ENCODE measurements at regions not wholly inside any gene's neighbourhood (a gene's known extent, or its start where the extent isn't known, plus 50 kb on each side); places are given as distances from the start of the nearest gene placed in this dataset.

DNA sequence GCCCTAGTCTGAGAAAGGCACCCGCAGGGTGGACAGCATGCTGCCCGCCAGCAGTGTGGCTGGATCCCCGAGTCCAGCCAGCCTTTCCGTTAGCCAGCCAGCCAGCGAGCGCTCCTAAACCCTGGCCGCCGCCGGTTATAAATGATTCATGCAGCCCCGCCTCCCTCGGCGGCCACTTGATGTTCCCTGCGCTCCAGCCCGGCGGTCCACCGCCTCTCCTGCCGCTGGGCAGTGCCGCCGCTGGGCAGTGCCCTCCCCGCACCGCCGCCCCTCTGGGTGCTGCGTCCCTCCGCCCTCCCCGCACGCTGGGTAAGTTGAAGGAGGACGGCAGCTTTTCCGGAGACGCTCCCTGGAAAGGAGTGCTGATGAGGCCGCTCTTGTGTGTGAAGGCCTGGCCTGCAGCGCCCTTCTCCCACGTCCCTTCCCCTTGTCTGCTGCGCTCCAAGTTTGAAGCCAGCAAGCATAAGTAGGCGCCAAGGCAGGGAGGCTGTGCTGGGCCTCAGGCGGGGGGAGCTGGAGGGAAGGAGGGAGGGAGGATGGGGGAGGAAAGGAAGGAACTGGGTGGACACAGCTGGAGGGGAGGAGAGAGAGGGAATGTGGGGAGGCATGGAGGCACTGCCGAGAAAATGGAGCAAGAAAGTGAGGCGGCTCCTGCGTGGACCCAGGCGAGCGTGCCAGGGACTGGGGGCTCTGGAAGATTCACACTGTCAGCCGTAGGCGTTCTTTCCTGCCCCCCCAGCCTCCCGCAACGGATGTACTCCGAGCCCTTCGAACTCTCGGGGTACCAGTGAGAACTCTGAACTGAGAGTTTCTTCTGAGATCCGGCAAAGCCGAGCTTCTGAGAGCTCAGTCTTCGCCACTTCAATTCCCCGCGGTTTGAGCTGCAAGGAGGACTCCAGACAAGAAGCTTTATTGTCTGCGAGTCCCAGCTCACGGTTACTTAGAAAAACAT is 131.9 kb downstream of the GLI2 start:
- no peak for DNase-seq

DNA sequence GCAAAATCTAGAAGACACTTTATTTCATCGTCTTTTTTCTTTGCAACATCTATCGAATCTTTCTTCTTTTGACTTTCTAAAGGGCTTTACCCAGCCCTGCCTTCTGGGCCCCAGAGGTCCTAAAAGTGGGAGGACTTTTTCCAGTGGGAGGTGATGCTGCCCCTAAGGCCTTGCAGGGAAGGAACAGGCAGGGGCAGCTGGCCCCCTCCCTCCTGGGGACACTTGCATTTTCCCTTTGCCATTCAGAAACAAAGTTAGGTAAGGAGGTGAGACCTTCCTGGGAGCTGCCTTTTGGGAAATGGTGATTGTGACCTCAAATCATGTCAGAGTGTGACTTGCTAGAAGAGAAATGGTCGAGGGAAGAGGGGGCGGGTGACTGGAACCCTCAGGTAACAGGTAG is 132.7 kb downstream of the GLI2 start:
- DNase-seq: no peak

DNA sequence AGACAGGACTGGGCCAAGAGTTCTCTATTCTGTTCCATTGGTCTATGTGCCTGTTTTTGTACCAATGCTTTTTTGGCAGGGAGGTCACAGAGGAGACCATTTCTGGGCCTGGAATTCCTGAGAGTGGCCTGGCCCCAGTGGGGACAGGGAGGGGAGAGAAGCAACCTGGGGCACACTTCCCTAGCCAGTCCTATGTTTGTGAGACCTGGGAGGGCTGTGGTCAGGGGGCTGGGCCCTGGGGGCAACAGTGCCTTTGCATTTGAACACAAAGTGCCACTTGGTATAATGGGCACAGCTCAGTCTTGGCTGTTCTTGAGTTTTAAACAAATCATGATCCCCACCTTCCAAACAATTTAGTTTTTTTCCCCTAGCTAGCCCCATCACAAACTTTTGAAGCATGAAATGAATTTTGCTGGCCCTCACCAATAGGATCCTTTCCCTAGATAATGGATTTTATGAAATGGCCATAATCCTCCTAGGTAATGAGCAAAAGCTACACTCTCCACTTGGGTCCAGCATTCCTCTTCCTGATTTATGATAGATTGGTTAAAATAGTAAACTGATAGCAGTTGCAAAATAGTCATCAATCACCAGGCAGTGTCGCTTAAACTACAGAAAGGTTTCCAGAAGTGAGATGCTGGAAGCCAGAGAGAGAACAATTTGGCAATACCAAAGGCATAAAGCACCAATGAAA is 133.5 kb downstream of the GLI2 start:
- DNase-seq: no peak

- DNase-seq: no peak
These were observed 134.2 kb downstream of the GLI2 start for GRCh38 chr2:120869730-120870466.

GRCh38 chr2:120870467-120870788 is 134.8 kb downstream of the GLI2 start:
- DNase-seq: no peak

DNA sequence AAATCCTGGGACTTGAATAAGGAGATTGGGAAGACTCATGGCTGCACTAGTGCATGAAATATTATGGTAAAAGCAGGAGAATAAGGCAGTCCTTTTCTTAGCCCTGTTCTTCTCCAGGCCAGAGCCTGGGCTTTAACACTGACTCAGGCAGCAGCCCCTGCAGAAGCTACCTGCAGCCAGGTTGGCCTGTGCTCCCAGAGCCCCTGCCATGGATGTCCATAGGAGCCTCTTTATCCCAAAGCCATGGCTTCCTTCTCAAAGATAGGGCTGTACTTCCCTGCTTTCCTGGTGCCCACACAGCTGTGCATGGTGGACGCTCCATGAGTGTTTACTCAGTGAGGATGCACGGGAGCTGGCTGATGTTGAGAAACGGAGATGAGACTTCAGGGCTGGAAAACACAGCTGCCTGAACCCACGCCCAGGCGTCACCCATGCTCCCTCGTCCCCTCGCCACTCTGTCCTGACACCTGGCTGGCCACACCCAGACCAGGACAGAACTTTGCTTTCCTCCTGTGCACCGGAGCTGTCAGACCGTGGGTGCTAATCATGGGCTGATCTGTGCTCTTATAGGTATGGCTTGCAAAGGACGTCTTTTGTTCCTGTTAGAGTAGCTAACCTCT is 135.5 kb downstream of the GLI2 start:
- DNase-seq: no peak

DNA sequence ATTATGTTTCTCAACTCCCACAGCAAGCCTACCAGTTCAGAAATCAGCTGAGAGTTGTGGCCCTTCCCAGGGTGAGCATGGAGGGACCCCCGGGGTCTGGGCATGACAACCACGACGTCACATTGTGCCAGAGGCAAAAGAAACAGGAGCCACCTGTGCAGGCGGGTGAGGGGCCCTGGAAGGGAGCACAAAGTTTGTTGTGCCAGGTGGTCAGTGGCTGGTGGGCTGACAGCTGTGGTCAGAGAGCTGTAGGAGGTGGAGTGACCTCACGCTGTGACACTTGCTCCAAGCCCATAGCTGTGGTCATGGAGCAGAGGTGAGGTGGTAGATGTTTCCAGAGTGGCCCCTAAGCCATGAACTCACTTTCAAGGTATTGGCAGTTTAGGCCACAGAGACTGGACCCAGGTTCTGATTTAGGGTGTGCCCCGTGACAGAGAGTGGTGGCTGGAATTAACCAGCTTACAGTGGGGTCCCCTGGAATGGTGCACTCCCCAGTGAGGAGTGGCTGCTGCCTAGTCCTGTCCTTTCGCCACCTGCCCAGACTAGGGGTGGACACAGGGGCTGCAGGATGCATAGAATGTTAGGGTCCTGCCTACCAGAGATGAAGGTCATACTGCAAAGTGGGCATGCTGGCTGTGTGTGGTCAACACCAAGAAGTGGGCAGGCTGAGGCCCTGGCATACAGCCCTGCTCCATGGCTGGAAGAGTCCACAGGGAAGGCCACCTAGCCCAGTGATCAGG is 136.4 kb downstream of the GLI2 start:
- no peak for DNase-seq

DNA sequence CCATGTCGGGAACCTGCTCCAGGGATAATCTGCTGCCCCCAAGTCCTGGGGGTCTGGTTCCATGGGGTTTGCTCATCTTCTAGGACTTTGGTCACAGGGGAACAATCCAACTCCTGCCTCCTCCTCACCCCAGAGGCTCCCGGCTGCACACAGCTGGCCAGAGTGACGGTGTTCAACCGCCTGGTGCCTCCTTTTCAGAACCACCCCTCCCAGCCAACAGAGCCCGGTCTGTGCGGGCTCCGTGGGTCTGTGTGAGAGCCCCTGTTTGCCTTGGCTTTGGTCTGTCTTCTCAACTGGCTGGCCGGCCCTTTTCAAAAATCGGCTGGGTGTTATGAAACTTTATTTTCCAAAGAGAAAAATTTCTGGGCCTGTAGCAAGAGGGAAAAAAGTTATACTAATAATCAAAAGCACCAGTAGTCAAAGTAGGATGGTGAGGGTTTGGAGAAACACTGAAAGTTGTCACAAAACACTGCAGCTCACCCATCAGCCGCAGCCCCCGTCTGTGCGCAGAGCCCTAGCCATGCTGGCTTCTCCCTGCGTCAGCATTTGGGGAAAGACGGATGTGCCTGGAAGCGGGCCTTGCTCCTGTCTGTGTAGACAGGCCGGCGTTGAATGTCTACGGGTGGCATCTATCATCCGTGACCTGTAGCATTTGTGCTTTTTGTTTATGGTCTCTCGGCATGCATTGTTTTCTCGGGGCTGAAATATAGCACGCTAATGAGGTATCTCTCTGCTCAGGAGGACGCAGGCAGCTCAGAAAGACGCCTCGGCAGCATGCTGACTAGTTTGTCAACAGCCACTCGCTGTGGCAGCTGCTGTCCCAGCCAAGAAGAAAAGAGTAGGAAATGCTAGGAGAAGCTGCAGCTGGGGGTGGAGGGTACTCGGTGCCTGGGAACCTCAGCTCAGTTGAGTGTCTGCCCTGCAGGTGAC is 138.6 kb downstream of the GLI2 start:
- DNase-seq: no peak

DNA sequence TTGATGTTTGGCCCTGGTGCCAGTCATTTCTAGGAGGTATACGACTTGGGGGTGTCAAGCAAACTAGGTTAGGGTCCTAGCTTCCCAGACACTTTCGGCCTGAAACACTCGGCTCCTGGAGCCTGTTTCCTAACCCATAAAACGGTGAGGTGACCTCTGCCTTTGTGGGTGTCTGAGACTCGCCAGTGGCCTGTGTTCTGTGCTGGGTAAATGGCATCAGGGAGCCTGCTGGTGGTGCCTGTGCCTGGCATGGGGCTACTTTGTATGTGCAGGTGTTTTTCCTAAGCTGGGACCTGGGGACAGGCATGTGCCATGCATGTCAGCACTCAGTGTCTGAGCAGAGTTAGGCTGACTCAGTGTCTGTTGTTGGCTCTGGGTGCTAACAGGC is 139.2 kb downstream of the GLI2 start:
- DNase-seq: no peak

DNA sequence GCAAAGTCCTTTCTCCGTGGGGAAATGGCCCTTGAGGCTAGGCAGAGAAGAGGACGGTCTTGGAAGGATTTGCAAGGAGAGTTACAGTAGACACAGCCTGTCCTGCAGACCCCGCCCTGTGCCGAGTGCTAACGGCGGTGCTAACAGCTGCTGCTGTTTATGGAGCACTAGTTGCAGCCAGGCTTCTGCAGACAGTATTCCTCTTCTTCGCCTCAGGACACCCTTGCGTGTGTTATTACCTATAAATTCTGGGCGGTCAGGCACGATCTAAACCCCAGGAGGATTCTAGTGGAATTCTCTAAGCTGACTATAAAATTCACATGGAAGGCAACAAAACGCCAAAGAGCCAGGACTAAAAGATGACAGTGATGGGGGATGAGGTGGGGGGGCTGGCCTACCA is 139.8 kb downstream of the GLI2 start:
- no peak for DNase-seq

GRCh38 chr2:120876526-120877280 is 141.0 kb downstream of the GLI2 start:
- DNase-seq: no peak

DNA sequence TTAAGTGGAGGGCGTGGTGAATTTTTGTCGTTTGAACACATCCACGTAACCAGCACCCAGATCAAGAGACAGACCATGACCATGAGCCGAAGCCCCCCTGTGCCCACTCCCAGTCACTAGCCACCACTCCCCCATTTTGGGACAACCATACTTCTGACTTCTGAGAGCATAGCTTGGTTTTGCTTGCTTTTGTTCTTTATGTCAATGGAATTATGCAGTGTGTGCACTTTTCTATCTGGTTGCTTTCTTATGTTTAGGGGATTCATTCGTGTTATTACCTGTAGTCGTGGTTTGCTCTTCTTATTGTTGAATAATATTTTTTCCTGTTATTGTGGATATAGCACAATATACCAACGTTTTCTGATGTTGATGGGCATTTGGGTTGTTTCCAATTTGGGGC is 141.7 kb downstream of the GLI2 start:
- no peak for DNase-seq

DNA sequence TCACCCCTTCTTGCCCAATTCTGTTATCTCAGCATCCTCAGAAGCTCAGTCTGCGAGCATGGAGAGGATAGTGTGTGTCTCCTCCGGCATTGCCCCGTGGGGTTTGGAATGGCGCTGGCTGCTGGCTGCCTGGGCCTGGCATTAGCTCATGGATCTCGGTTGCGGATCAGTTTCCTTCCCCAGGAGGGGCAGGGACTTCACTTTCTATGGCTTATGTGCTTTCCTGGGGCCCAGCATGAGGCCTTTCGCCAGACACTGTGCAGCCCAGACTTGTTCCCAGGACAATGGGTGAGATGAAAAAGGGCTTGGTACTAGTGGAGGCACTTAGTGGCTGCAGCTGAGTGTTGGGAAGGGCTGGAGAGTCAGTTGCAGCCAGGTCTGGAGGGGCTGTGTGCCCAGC is 143.3 kb downstream of the GLI2 start:
- DNase-seq: no peak

GRCh38 chr2:120879431-120880295 is 144.0 kb downstream of the GLI2 start:
- DNase-seq: no peak

DNA sequence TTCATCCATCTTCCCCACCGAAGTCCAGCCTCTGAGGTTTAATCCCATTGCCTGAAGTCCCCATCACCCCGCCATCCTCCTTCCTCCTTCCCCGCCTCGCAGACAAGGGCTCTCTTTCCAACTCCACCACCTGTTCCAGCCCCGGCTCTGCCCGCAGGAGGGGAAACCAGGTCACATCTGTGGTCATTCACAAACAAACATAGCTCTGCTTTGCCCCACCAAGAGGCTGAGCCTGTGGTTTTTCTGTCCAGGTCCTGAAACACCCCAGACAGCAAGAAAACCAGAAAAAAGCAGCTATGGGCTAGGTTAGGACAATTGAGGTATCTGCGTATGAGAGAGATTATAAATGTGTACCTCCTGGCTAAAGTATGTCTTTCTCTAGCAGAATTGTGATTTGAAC is 144.7 kb downstream of the GLI2 start:
- no peak for DNase-seq

GRCh38 chr2:120881981-120882788 is 146.5 kb downstream of the GLI2 start:
- DNase-seq: no peak

GRCh38 chr2:120883607-120884440 is 148.2 kb downstream of the GLI2 start:
- DNase-seq: no peak
